ENCODE measurements at regions not wholly inside any gene's neighbourhood (a gene's known extent, or its start where the extent isn't known, plus 50 kb on each side); places are given as distances from the start of the nearest gene placed in this dataset.

DNA sequence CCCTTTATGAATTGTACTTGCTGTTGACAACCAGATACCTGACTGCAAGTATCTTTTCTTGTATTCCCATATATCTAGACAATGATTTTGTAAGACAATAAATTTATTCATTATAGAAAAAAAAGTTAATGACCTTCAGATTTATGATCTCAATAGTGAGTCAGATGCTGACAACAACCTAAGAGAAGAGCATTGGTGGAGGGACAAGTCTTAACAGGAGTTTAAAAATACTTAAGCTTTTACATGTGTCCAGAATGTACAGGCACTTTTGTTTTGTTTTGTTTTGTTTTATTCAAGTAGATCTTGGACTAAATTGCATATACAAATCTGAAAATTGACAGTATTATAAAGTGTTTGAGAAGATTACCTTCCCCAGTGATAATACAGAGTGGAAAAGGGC lies 1544.6 kb upstream of the B3GALT2 start:
- no peaks in the 10 kb centered on the region for H3K27me3 Mint-ChIP-seq (ENCODE audit: insufficient read depth, unreplicated experiment)
- Histone ChIP-seq H3K4me3 (ENCODE audit: low read depth, low read length) (no peak overlapping the region), H3K27me3 (replicated peaks; ENCODE audit: control insufficient read depth, insufficient read depth, low read length) (no peaks in the 10 kb centered on the region), H3K36me3 (ENCODE audit: control insufficient read depth, insufficient read depth, low read length) (no peaks in the 10 kb centered on the region), H3K4me1 (no peaks in the 10 kb centered on the region), H3K9me3 (no peaks in the 10 kb centered on the region)
- TF ChIP-seq, protein P1, sequence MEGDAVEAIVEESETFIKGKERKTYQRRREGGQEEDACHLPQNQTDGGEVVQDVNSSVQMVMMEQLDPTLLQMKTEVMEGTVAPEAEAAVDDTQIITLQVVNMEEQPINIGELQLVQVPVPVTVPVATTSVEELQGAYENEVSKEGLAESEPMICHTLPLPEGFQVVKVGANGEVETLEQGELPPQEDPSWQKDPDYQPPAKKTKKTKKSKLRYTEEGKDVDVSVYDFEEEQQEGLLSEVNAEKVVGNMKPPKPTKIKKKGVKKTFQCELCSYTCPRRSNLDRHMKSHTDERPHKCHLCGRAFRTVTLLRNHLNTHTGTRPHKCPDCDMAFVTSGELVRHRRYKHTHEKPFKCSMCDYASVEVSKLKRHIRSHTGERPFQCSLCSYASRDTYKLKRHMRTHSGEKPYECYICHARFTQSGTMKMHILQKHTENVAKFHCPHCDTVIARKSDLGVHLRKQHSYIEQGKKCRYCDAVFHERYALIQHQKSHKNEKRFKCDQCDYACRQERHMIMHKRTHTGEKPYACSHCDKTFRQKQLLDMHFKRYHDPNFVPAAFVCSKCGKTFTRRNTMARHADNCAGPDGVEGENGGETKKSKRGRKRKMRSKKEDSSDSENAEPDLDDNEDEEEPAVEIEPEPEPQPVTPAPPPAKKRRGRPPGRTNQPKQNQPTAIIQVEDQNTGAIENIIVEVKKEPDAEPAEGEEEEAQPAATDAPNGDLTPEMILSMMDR (IDR thresholded peaks at IDR 0.05; ENCODE audit: insufficient read depth in 1 of 2, low read depth in 1 of 2, low read length in 1 of 2, severe bottlenecking in 1 of 2, unreplicated experiment in 1 of 2), result no peak
- ChIA-PET POLR2A (no interaction called here), CTCF (no interaction called here)
- intact Hi-C loops (cut with micrococcal nuclease; ENCODE audit: unreplicated experiment), result no loop called here
- DNase-seq, result no peak
- H3K9me3 Mint-ChIP-seq (ENCODE audit: unreplicated experiment), result no peaks in the 10 kb centered on the region
- no TSS peak for BruUV-seq (replicated peaks)
- no peaks in the 10 kb centered on the region for H3K4me1 Mint-ChIP-seq (ENCODE audit: low read depth, unreplicated experiment)
- no peak overlapping the region for H3K4me3 Mint-ChIP-seq (ENCODE audit: unreplicated experiment)
- no peak overlapping the region for H3K27ac Mint-ChIP-seq (ENCODE audit: unreplicated experiment)
- H3K36me3 Mint-ChIP-seq (ENCODE audit: insufficient read depth, unreplicated experiment), result no peaks in the 10 kb centered on the region

DNA sequence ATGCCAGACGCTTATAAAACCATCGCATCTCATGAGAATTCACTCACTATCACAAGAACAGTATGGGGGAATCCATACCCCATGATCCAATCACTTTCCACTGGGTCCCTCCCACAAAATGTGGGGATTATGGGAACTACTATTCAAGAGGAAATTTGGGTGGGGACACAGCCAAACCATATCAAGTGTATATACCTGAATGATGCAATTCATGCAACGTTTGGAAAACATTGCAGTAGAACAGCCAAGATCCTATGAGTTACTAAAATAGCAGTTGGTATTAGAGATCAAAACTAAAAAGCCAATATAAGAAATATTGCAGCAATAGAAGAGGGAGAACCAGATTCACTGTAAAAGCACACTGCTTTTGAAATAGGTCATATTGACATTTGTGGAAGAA lies 1543.9 kb upstream of the B3GALT2 start:
- Histone ChIP-seq H3K27me3 (replicated peaks; ENCODE audit: control insufficient read depth, insufficient read depth, low read length) (no peaks in the 10 kb centered on the region), H3K36me3 (ENCODE audit: control insufficient read depth, insufficient read depth, low read length) (no peaks in the 10 kb centered on the region), H3K4me3 (ENCODE audit: low read depth, low read length) (no peak overlapping the region), H3K4me1 (no peaks in the 10 kb centered on the region), H3K9me3 (no peaks in the 10 kb centered on the region)
- ChIA-PET CTCF (no interaction called here), POLR2A (no interaction called here)
- BruUV-seq (replicated peaks), result no TSS peak
- intact Hi-C loops (cut with micrococcal nuclease; ENCODE audit: unreplicated experiment), result no loop called here
- Mint-ChIP-seq H3K4me3 (ENCODE audit: unreplicated experiment) (no peak overlapping the region), H3K27me3 (ENCODE audit: insufficient read depth, unreplicated experiment) (no peaks in the 10 kb centered on the region), H3K4me1 (ENCODE audit: low read depth, unreplicated experiment) (no peaks in the 10 kb centered on the region), H3K27ac (ENCODE audit: unreplicated experiment) (no peak overlapping the region), H3K9me3 (ENCODE audit: unreplicated experiment) (no peaks in the 10 kb centered on the region), H3K36me3 (ENCODE audit: insufficient read depth, unreplicated experiment) (no peaks in the 10 kb centered on the region)
- no peak for DNase-seq
- TF ChIP-seq, protein P1 (IDR thresholded peaks at IDR 0.05; ENCODE audit: insufficient read depth in 1 of 2, low read depth in 1 of 2, low read length in 1 of 2, severe bottlenecking in 1 of 2, unreplicated experiment in 1 of 2), result no peak

DNA sequence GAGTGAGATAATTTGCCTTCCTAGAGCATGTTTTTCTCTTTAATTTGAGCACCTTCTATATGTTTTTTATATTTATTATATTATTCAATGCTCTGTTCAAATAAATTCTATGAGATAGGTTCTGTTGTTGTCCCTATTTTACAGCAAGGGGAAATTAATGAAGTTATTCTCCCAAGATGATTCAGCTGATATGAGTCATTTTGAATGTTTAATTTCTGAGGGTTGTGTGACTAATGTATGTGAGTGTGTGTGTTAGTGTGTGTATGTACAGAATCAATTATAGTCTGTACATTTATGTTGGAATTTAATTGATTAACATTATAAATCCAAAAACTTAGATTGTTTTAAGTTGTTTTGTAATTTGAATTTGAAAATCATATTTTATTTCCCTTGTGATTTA lies 1536.7 kb upstream of the B3GALT2 start:
- no peaks in the 10 kb centered on the region for H3K27me3 ChIP-seq (replicated peaks; ENCODE audit: control insufficient read depth, insufficient read depth, low read length)
- Mint-ChIP-seq H3K4me1 (ENCODE audit: low read depth, unreplicated experiment) (no peaks in the 10 kb centered on the region), H3K4me3 (ENCODE audit: unreplicated experiment) (no peak overlapping the region), H3K36me3 (ENCODE audit: insufficient read depth, unreplicated experiment) (no peaks in the 10 kb centered on the region), H3K27me3 (ENCODE audit: insufficient read depth, unreplicated experiment) (no peaks in the 10 kb centered on the region), H3K27ac (ENCODE audit: unreplicated experiment) (no peak overlapping the region), H3K9me3 (ENCODE audit: unreplicated experiment) (no peaks in the 10 kb centered on the region)
- BruUV-seq (replicated peaks), result no TSS peak
- TF ChIP-seq, protein P1 (IDR thresholded peaks at IDR 0.05; ENCODE audit: insufficient read depth in 1 of 2, low read depth in 1 of 2, low read length in 1 of 2, severe bottlenecking in 1 of 2, unreplicated experiment in 1 of 2), result no peak
- CTCF ChIA-PET, result no interaction called here
- no peaks in the 10 kb centered on the region for H3K4me1 ChIP-seq
- DNase-seq, result no peak
- no peak overlapping the region for H3K4me3 ChIP-seq (ENCODE audit: low read depth, low read length)
- no peaks in the 10 kb centered on the region for H3K36me3 ChIP-seq (ENCODE audit: control insufficient read depth, insufficient read depth, low read length)
- intact Hi-C loops (cut with micrococcal nuclease; ENCODE audit: unreplicated experiment), result no loop called here
- POLR2A ChIA-PET, result no interaction called here
- H3K9me3 ChIP-seq, result no peaks in the 10 kb centered on the region
